T-helper 1 cell treated with Interleukin-12 subunit alpha and Interleukin-12 subunit beta and Interleukin-4 antibody, amounts not matched to agents 30 ng/mL and 1 ng/mL, for 36 hours (primary cell): ENCODE measurements at regions not wholly inside any gene's neighbourhood (a gene's known extent, or its start where the extent isn't known, plus 50 kb on each side); places are given as distances from the start of the nearest gene placed in this dataset.

Experiments used
- intact Hi-C: fragments of 100-400 bp; cut with micrococcal nuclease; formaldehyde crosslinking; loops from one replicate; pipeline ENCODE4 v1.15.1; 2024

DNA sequence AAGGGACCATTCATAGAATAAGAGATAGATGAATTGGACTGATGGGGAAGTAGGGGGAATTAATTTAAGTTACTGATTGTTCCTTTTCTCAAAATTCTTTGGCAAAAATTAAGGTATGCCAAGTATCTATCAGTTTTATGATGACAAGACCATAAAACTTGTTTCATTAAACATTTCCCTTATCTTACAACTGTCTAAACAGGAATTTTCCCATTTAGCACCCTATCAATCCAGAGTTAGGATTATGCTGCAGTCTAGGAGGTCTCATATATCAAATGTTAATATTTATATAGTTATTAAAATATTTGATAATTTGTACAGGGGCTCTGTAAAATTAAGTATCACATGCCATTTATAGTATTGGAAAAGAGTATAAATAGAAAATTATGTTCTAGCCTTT is 51.5 kb upstream of the ARID1B start:
- intact Hi-C loops: no loop called here

- intact Hi-C loops: loop anchor here (1.0 kb wide), 1 partner anchor 55 kb away; no protein-coding TSS in a partner anchor
Observed at GRCh38 chr6:156720691-156721685, 56.2 kb upstream of the ARID1B start.

DNA sequence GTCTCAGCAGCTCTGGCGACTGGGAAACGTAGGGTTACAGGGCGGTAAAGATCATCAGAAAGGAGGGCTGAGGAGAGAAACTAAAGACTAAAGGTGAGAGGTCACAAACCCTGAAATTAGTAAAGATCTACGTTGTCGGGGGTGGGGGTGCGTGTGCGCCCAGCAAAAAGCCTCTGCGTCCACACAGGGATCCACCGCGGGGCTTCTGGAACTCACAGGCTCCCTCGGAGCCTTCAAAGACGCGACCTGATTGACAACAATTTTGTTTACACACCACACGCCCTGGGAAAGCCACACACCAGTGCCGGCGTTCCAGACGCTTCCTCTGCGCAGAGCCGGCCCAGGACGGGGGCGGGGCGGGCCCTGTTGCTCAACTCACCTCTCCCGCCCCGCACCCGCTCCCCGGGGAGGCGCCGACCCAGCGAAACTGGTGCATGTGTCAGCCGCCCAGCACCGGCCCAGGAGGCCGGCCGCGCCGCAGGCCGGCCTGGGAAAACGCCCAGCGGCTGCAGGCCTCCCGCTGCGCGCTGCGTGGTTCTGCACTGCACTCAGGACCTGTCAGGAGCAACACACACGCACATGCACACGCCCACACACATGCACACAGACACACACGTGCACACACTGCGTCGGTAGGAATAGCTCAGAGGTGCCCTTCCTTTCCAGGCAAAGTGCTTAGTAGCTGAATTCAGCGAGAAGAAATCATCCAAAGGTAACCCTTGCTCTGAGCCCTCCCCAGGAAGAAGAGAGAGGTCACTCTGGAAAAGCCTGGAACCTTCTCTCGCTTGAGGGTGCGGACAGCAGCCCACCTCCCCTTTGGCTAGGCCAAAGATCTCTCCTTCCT is 57.2 kb upstream of the ARID1B start:
- intact Hi-C loops: loop anchor here (1.0 to 2.0 kb wide), 2 partner anchors 33 to 56 kb away; no protein-coding TSS in a partner anchor

DNA sequence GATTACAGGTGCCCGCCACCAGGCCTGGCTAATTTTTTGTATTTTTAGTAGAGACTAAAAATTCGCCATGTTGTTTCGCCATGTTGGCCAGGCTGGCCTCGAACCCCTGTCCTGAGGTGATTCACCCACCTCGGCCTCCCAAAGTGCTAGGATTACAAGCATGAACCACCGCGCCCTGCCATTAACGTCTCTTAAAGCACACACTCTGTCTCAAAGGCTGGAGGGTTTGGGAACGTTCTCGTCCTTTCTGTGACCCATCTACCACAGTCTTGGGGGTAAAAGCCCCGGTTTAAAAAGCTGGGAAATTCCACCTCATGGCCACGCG is 57.8 kb upstream of the ARID1B start:
- intact Hi-C loops: loop anchor here (2.0 kb wide), 1 partner anchor 33 kb away; no protein-coding TSS in a partner anchor

- intact Hi-C loops: loop anchor here (2.0 kb wide), 1 partner anchor 32 kb away; no protein-coding TSS in a partner anchor
Observed at GRCh38 chr6:156718647-156719394, 58.4 kb upstream of the ARID1B start.

- intact Hi-C loops: no loop called here
Observed at GRCh38 chr6:156717542-156717941, 59.6 kb upstream of the ARID1B start.

GRCh38 chr6:156715839-156716238 is 61.3 kb upstream of the ARID1B start:
- intact Hi-C loops: no loop called here

DNA sequence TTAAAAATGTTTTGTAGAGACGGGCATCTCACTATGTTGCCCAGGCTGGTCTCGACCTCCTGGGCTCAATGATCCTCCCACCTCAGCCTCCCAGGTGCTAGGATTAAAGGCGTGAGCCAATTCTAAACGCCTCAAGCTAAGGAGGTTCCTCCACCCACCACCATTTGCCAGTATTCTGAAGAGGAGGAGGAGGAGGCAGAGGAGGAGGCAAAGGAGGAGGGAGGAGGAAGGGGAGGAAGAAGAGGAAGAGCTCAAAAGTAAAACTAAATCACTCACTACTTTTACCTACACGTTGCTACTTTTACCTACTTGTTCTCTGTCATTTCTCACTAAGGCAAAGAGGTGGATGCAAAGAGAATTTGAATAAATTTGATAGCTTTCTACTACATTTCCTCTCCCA is 63.6 kb upstream of the ARID1B start:
- intact Hi-C loops: no loop called here

DNA sequence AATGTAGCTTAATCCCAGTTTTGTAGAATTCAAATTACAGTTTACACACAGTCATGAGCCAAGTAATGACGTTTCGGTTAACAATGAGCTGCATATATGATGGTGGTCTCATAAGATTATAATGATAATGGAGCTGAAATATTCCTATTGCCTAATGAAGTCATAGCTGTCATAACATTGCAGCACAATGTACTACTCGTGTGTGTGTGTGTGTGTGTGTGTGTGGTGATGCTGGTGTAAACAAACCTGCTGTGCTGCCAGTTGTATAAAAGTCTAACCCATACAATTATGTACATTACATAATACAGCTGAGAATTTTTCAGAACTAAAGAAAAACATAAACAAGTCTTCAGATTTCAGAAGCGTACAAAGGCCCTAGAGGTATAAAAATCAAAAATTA is 66.7 kb upstream of the ARID1B start:
- intact Hi-C loops: no loop called here

DNA sequence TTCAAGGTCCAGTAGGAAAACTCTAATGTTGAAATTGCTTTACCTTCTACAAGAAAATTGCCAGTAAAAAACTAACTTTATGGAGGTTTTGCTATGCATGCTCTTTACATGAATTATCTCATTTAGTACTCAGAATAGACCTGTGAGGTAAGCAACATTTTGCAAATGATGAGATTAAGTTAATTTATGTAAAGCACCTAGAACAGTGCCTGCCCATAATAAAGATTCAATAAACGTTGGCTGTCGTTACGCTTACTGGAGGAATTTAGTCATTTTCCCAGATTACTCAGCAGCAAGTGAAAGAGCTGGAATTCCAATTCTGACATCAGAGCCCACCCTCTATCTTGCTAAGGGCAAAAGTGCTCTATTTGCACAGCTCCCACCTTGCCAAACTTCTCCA is 69.4 kb upstream of the ARID1B start:
- intact Hi-C loops: no loop called here

DNA sequence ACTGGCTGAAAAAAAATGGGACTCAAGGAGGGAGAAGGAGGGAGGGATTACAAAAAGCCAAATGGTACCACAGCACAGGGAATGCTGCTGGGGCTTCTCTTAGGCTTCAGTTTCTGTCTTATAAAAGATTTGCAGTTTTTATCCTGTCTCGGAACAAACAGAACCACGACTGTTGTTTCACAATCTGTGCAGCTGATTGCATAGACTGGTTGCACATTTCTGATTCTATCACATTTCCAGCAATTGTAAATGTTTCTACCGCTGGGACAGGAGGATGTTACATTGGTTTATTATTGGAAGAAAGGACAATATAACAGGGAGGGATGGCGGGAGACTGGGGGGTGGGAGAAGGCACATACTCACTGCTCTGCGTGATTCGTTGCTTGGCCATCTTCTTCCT is 73.5 kb upstream of the ARID1B start:
- intact Hi-C loops: no loop called here

DNA sequence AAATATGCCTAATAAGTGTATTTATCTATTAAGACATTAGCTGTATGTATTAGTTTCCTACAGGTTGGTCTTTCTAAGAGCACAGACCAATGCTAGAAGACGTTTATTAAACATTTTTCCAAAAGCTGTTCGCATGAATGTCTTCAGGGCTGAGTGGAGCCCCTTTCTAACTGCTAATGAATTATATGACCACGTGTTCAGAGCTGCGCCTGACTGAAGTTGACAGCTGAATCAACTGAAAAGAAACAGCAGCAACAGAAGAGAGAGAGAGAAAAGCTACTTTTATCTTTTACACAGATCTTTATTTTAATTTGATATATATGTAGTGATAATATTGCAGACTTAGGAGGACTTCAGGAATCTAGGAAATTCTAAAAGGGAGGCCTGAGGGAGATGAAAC is 75.2 kb upstream of the ARID1B start:
- intact Hi-C loops: no loop called here

DNA sequence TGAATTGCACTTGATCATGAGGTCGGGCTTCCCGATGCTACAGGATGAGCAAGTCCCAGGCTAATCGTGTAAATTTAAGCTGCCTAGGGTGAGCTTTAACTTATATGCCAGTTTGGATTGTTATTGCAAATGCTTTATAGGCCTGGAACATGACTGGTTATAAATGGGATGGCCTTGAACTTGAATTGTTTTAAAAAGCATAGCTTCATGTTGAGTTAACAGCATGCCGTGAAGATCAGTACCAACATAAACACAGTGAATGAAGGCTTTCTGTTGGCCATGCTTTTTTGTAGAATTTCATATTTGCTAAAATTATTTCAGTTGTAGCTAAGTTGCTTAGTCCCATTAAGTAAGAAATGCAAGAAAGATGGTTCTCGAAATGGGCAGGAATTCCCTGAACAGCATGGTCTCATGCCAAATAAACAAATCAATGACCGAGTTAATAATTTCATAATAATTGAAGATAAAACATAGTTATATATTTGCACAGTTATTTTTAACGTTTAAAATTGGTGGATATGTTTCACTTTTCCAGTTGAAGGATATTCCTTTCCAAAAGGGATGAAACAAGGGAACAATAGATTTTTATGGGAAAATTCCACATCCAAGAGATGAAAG is 76.6 kb upstream of the ARID1B start:
- intact Hi-C loops: no loop called here

DNA sequence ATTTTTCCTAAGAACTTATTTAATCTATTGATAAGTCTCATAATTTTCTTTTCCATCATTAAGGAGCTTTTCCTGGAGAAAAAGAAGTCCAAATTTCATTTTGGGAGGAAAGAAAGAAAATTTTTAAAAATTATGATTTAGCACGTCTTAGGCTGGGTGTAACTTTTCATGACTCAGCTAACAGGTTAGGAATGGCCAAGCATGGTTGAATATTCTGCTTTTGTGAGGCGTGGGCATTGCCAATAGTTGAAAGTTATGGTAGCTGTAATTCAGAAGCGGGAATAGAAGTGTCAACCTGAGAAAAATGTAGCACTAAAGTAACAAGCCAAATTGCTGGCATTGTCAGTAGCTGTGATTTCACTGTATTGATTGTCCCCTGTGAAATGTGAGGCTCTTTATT is 77.2 kb upstream of the ARID1B start:
- intact Hi-C loops: no loop called here

- intact Hi-C loops: no loop called here
Observed at GRCh38 chr6:156699017-156699421, 78.2 kb upstream of the ARID1B start.

GRCh38 chr6:156698239-156699016 is 78.8 kb upstream of the ARID1B start:
- intact Hi-C loops: no loop called here

- intact Hi-C loops: no loop called here
Observed at GRCh38 chr6:156697225-156697830, 79.8 kb upstream of the ARID1B start.

DNA sequence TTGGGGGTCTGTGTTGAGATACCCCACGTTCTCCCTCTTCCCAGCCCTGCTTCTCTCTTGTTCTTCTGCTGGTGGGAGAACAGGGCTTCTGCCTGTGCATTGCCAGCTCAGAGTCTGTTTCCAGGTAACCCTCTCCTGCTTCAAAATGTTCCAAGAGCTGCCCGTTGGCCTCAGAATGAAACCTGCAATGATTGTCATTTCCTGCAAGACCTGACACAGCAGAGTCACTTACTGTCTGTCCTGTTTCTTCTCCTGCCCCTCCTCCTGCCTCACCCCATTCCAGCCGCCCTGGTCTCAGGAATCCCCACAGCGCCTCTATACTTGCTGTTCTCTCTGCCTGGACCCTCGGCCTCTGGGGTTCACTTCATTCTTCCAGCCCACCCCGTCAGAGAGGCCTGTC is 81.4 kb upstream of the ARID1B start:
- intact Hi-C loops: no loop called here

DNA sequence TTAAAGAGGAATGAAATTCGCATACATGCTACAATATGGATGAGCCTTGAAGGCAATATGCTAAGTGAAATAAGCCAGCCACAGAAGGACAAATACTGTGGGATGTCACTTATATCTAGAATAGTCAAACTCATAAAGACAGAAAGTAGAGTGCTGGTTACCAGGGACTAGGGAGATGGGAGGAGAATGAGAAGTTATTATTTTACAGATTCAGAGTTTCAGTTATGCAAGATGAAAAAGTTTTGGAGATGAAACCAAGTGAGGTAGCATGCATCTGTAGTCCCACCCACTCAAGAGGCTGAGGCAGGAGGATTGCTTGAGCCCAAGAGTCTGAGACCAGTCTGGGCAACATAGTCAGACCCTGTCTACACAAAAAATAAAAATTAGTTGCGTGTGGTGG is 82.5 kb upstream of the ARID1B start:
- intact Hi-C loops: no loop called here

DNA sequence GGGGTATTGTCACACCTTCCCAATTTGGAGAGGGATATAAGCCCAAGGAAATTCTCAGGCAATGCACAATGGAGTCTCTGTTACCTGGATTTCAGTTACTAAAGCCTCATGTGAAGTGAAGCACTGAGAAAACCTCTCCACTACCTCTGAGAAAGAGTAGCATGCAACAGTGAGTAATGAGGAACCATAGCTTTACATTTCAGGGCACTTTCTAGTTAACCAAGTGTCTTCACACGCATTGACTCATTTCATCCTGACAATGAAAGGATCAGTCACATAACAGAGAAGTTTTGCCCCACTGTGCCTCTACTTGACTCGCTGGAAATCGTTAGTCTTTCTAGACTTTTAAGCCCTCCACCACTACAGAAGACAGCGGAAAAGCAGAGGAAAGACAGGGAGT is 86.2 kb upstream of the ARID1B start:
- intact Hi-C loops: no loop called here
